Kidney glomerular epithelial cell (primary cell): ENCODE measurements at regions not wholly inside any gene's neighbourhood (a gene's known extent, or its start where the extent isn't known, plus 50 kb on each side); places are given as distances from the start of the nearest gene placed in this dataset.
A peak's percentile ranks its signal among the peaks of the same experiment; 100 is the strongest.

Source experiments
- DNase-seq: peaks from one replicate; lab custom pipeline; 2025; lab: John Stamatoyannopoulos, UW

DNA sequence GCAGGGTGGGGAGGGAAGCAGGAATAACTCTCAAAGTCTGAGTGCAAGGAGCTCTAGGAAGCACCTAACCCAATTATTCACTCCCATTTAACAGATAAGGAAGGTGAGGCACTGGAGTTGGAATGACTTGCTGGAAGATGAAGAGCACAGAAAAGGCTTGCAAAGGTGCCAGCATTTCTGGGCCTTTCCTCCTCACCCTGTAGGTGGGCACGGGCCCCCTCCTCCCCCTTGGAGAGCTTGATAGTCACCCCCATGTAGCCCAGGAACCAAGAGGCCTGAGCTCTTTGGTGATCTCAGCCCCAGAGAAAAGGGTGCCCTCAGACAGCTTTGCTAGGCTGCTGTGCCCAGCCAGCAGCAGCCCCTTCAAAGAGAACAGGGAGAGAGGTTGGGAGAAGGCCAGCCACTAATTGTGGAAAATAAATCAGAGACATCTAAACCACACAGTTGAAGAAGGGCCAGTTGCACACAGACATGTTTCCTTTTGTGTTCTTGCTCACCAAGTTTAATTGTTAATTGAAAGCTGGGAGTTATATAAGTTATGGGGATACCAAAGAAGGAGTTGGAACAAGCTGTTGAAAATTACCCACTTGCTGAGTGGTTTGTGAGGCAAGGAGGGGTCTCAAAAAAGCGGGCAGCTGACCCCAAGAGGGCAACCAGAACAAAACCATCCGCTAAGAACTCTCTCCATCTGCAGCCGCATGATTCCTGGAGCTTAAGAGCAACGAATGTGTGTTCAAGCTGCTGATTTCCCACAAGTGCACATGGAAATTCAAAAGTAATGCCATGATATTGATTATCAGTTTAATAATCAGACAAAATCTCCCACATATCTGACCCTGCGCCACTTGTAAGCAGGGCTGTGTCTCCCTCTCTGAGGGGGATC is 77.0 kb downstream of the MRPL14 start:
- DNase-seq, result no peak

DNA sequence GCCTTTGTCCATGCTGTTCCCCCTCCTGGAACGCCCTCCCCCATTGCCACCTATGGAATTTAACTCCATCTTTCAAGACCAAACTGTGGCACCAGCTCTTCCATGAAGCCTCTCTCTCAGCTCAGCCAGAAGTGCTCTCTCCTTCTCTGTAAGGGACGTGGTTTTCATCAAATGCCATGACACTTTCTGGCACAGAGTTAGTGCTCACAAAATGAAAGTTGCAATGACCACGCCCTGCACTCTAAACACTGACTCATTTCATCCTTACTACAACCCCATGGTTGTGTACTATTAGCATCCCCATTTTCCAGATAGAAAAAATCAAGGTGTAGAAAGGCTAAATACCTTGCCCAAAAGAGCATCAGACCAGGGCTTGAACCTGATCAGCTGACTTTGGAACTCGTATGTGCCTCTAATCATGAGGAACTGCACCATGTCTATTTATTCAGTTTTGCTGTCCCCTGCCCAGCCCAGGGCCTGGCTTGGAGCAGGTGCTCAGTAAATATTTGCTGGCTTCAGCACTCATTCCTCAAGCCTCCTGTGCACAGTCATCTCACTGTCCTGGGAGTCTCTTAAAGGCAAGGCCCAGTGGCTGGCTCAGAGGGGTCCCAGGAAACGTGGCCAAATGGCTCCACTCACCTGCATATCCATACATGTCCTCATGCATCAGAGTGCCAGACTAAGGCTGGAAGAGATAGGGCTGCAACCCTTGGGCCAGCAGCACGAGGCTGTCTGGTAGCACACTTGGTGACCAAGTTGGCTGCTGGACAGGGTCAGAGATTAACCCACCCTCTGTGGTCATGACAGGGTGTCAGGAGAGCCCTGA is 77.9 kb downstream of the MRPL14 start:
- DNase-seq, result no peak

GRCh38 chr6:44048277-44048676 is 79.0 kb downstream of the MRPL14 start:
- no peak for DNase-seq

GRCh38 chr6:44047801-44048200 is 79.5 kb downstream of the MRPL14 start:
- DNase-seq, result no peak

- DNase-seq, result no peak
Measured at GRCh38 chr6:44047179-44047546, 80.1 kb downstream of the MRPL14 start.

GRCh38 chr6:44046516-44047178 is 80.6 kb downstream of the MRPL14 start:
- no peak for DNase-seq

- DNase-seq, result no peak
Measured at GRCh38 chr6:44045672-44046015, 81.6 kb downstream of the MRPL14 start.

DNA sequence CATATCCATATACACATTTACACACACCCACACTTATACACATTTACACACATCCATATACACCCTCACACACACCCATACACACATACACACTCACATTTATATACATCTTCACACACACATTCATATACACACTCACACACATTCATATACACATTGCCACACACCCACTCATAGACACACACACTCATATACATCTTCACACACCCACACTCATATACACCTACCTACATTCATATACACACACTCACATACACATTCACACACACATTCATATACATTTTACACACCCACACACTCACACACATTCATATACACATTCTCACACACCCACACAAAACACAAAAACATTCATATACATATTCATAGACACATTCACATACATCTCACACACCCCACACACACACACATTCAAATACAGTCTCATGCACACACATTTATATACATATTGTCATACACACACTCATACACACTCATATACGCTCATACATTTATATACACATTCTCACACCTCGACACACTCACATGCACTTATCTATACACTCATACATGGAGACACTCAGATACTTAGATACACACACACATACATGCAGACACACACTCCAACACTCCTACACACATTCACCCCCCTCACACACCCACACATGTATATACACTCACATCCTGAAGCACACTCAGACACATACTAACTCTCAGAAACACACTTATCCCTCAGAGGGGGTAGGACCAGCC is 82.1 kb downstream of the MRPL14 start:
- DNase-seq, result no peak

GRCh38 chr6:44044154-44044539 is 83.1 kb downstream of the MRPL14 start:
- DNase-seq, result no peak

GRCh38 chr6:44043479-44044153 is 83.6 kb downstream of the MRPL14 start:
- DNase-seq, result no peak

- peak; percentile 60 for DNase-seq
Measured at GRCh38 chr6:44042989-44043478, 84.2 kb downstream of the MRPL14 start.

DNA sequence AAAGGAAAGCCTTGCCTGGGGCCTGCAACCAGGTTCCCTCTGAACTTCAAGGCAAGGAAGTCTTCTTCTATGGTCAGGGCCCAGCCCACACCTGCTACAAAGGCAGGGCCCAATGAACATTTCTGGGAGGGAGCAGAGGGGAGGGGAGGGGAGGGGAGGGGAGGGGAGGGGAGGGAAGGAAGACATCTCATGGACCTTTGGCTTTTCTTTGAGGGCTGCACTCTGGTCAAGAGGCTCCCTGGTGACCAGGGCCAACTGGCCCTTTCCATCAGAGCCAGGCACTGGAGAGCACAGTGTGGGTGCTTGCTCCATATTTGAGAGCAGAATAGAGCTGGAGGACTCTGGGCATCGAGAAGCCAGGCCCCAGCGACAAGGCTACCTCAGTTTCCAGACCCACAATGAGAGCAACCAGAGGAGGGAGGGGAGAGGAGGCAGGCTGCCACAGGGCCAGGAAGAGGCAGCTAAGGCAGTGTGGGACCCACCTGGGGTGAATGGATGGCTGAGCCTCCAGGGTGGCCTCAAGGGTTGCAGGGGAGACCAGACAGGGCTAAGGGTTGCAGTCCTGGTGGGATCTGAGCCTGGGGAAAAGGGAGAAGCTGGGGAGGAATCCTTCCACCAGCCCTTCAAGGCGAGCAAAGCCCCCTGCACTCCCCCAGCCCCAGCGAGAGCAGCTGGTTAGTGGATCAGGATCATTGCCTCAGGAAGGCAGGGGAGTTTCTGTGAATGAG is 84.8 kb downstream of the MRPL14 start:
- DNase-seq, result no peak

DNA sequence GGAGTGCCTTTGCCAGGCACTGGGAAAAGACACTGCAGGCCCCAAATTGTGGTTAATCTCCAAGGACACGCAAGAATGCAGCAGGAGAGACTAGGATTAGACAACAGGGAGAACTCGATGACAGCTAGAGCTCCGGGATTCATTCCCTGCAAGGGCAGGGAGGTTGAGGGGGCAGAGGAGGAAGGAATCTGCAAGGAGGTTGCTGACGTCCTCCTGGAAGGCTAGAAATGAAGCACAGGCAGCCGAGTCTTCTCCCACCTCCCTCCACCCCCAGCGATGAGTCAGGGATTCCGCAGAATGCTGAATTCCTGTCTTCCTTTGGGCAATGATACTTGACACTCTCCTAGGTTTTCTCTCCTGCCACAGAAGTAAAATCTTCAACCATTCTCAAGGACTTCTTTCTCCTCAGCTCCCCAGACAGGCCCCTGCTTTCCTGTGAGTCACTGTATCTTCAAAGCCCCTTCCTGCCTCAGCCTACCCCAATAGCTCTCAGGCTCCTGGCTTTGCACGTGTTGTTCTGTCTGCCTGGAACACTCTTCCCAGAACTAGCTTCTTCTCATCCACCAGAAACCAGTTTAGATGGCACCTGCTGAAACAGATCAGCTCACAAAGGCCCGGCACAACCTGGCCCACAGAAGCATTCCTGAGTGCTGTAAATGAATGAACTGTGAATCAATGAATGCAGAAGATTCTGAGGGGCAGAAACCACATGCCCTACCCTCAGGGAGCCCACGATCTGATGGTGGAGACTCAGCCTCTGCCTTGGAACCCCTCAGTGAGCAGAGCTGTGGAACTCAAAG is 85.6 kb downstream of the MRPL14 start:
- peak; percentile 95 for DNase-seq

DNA sequence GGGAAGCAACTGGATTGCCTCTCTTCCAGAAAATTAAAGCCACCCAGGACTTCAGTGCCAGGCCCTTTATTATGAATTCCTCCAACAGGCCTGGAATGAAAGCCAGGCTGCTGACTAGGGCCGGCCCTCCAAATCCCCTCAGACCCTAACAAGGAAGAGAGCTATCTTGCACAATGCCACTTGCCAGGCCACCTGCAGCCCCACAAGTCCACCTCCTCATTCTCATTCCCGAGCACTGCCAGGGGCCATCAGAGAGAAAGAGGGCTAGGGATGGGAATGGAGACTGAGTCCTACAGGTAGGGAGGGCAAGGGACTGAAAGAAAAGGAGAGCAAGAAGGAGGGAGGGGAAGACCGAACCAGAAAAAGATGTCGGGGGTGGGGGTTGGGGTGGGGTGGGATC is 86.5 kb downstream of the MRPL14 start:
- DNase-seq, result no peak

- DNase-seq, result no peak
Measured at GRCh38 chr6:44039839-44040350, 87.4 kb downstream of the MRPL14 start.

DNA sequence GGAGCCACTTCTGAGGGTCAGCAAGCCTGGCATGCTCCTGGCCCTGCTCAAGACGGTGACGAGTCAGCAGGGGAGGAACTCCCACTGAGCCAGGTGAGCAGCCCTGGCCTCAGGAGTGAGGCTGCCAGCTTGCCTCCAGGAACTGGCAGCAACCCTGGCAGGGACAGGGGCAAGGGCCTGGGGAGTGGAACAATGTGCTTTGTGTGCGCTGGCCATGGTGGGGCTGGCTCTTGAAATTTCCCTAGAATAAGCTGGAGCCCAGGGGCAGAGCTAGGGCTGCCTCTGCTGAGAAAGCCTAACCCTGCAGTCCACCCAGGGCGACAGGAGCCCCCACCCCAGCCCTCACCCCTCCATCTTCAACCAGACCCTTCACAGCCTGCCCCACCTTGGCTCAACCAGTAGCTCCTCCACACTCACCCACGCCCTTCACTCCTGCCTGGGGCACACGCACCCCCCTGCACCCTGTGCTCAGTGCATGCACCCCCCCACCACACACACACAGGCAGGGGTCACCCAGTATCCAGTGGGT is 88.0 kb downstream of the MRPL14 start:
- no peak for DNase-seq

DNA sequence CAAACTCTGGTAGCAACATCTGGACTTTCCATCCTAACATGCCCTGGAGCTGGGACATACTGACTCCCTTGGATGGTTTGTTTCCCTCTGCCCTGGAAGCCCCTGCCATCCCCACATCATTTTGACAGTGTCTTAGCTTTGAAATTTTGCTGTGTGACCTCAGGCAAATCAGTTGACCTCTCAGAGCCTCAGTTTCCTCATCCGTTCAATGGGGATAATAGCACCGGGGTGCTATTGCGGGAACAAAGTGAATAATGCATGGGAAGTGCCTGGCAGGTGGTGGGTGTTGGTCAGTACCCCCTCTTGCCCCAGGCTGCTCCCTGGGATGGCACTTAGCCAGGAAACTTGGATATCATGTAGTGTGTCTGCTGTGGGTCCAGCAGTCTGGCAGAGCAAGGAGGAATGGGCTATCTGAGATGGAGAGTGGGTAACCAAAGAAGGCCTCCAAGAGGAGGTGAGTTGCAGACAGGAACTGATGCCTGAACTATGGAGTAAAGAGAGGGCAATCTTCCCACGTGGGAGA is 88.6 kb downstream of the MRPL14 start:
- DNase-seq, result no peak

- no peak for DNase-seq
Measured at GRCh38 chr6:44037847-44038542, 89.3 kb downstream of the MRPL14 start.
